Peyer's patch (tissue), 4 donors: ENCODE measurements at regions not wholly inside any gene's neighbourhood (a gene's known extent, or its start where the extent isn't known, plus 50 kb on each side); places are given as distances from the start of the nearest gene placed in this dataset.

Source experiments
- CTCF ChIP-seq, 6 experiments: fragments of 450-650 bp in 4 of 6; fragments of 200-600 bp in 2 of 6; sonication (generic) in 1 of 6; IDR thresholded peaks; one replicate each; pipeline ENCODE4 v1.5.1; 2017 to 2019; ENCODE audit warnings: antibody characterized with exemption in 6 of 6, mild to moderate bottlenecking in 3 of 6, moderate library complexity in 1 of 6
- POLR2A ChIP-seq, 2 donors: fragments of 450-650 bp; IDR thresholded peaks; one replicate each; pipeline ENCODE4 v1.5.1; 2017; ENCODE audit warnings: antibody characterized with exemption in 2 of 2, mild to moderate bottlenecking in 2 of 2, moderate library complexity in 2 of 2

GRCh38 chr2:199118673-199119112 is 339.0 kb downstream of the SATB2 start:
- TF ChIP-seq CTCF (IDR thresholded peaks at IDR 0.05), result no peak
- no peak for TF ChIP-seq POLR2A (IDR thresholded peaks at IDR 0.05)
